ENCODE measurements at regions not wholly inside any gene's neighbourhood (a gene's known extent, or its start where the extent isn't known, plus 50 kb on each side); places are given as distances from the start of the nearest gene placed in this dataset.

GRCh38 chr2:236975766-236976165, 109.9 kb upstream of the COPS8 start:
- ATAC-seq: no peak
- H3K27ac ChIP-seq (ENCODE audit: low read length): no peak overlapping the region
- WGBS: 83% methylated on average over 5 of the region's 5 CpGs
- H3K4me1 ChIP-seq (ENCODE audit: control insufficient read depth, insufficient read depth, low read length): peaks cover 5% of the 10 kb centered on the region
- no peak overlapping the region for H3K4me3 ChIP-seq (ENCODE audit: low read length)
- intact Hi-C loops (cut with DNase I): no loop called here
- DNase-seq: no peak
- no peaks in the 10 kb centered on the region for H3K27me3 ChIP-seq (ENCODE audit: control insufficient read depth, insufficient read depth)
- H3K9me3 ChIP-seq (ENCODE audit: control insufficient read depth, low read length): no peaks in the 10 kb centered on the region

GRCh38 chr2:236976266-236977062, 109.2 kb upstream of the COPS8 start:
- no peak overlapping the region for H3K27ac ChIP-seq (ENCODE audit: low read length)
- WGBS: 73% methylated on average over 8 of the region's 8 CpGs
- ATAC-seq (peak in 1 of 2 donors; percentile 31), DNase-seq (no peak)
- no peaks in the 10 kb centered on the region for H3K27me3 ChIP-seq (ENCODE audit: control insufficient read depth, insufficient read depth)
- intact Hi-C loops (cut with DNase I): no loop called here
- H3K4me1 ChIP-seq (ENCODE audit: control insufficient read depth, insufficient read depth, low read length): peaks cover 5% of the 10 kb centered on the region
- no peak overlapping the region for H3K4me3 ChIP-seq (ENCODE audit: low read length)
- H3K9me3 ChIP-seq (ENCODE audit: control insufficient read depth, low read length): no peaks in the 10 kb centered on the region

- Histone ChIP-seq H3K4me1 (ENCODE audit: control insufficient read depth, insufficient read depth, low read length) (peaks cover 5% of the 10 kb centered on the region), H3K9me3 (ENCODE audit: control insufficient read depth, low read length) (no peaks in the 10 kb centered on the region), H3K27ac (ENCODE audit: low read length) (no peak overlapping the region), H3K4me3 (ENCODE audit: low read length) (no peak overlapping the region), H3K27me3 (ENCODE audit: control insufficient read depth, insufficient read depth) (no peaks in the 10 kb centered on the region)
- ATAC-seq (peak; percentile 82 to 83), DNase-seq (peak; percentile 3 to 61 (median 26))
- intact Hi-C loops (cut with DNase I): no loop called here
- WGBS: 58% methylated on average over 11 of the region's 11 CpGs
Measured at GRCh38 chr2:236977063-236977851, 108.4 kb upstream of the COPS8 start.

DNA sequence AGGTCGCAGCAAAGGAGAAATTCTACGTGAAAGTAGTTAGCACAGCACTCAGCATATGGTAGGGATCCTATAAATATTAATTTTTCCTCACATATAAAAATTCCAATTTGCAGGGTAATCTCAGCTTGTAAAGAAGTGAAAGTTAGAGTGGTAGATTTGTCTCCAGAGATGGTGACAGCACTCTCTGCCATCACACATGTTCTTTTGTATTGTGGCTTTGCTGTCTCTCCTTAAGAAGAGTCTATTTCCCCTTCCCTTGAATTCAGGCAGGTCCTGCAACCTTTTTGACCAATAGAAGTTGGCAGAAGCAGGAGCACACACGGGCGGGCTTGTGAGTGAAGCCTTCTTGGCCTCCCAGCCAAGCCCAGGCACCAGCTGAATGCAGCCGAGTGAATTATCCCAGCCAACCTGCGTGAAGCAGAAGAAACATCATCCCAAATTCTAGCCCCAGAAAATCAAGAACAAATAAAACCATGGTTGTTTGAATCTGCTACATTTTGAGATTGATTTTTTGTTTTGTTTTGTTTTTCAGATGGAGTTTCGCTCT, 107.8 kb upstream of the COPS8 start:
- DNase-seq (no peak), ATAC-seq (no peak)
- Histone ChIP-seq H3K9me3 (ENCODE audit: control insufficient read depth, low read length) (no peaks in the 10 kb centered on the region), H3K27me3 (ENCODE audit: control insufficient read depth, insufficient read depth) (no peaks in the 10 kb centered on the region), H3K4me3 (ENCODE audit: low read length) (no peak overlapping the region), H3K27ac (ENCODE audit: low read length) (no peak overlapping the region), H3K4me1 (ENCODE audit: control insufficient read depth, insufficient read depth, low read length) (peaks cover 2% of the 10 kb centered on the region)
- 75% methylated on average over 7 of the region's 7 CpGs for WGBS
- intact Hi-C loops (cut with DNase I): no loop called here

DNA sequence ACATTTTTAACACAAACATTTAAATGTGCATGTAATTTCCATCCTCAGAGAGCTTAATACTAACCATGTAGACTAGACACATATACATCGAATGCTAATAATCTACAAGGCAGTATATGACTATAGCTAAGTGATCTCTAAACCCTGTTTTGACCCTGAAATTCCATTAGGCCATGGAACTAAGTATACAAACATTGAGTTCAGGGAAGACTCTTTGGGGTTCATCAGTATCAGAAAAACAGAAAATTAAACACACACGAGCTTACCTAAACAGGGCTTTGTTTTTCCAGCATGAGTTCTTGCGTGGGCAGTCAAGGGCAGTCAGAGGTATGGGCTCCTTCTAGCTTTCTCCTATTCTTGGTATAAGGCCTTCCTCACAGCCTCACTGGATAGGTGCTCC, 106.0 kb upstream of the COPS8 start:
- Histone ChIP-seq H3K27me3 (ENCODE audit: control insufficient read depth, insufficient read depth) (no peaks in the 10 kb centered on the region), H3K4me3 (ENCODE audit: low read length) (no peak overlapping the region), H3K27ac (ENCODE audit: low read length) (no peak overlapping the region), H3K4me1 (ENCODE audit: control insufficient read depth, insufficient read depth, low read length) (peaks cover 2% of the 10 kb centered on the region), H3K9me3 (ENCODE audit: control insufficient read depth, low read length) (no peaks in the 10 kb centered on the region)
- intact Hi-C loops (cut with DNase I): no loop called here
- WGBS: 95% methylated on average over 3 of the region's 3 CpGs
- ATAC-seq (no peak), DNase-seq (no peak)

GRCh38 chr2:236980961-236981360, 104.7 kb upstream of the COPS8 start:
- DNase-seq (no peak), ATAC-seq (no peak)
- WGBS: 94% methylated on average over 3 of the region's 3 CpGs
- Histone ChIP-seq H3K9me3 (ENCODE audit: control insufficient read depth, low read length) (no peaks in the 10 kb centered on the region), H3K27ac (ENCODE audit: low read length) (no peak overlapping the region), H3K4me3 (ENCODE audit: low read length) (no peak overlapping the region), H3K4me1 (ENCODE audit: control insufficient read depth, insufficient read depth, low read length) (peaks cover 2% of the 10 kb centered on the region), H3K27me3 (ENCODE audit: control insufficient read depth, insufficient read depth) (no peaks in the 10 kb centered on the region)
- intact Hi-C loops (cut with DNase I): no loop called here

DNA sequence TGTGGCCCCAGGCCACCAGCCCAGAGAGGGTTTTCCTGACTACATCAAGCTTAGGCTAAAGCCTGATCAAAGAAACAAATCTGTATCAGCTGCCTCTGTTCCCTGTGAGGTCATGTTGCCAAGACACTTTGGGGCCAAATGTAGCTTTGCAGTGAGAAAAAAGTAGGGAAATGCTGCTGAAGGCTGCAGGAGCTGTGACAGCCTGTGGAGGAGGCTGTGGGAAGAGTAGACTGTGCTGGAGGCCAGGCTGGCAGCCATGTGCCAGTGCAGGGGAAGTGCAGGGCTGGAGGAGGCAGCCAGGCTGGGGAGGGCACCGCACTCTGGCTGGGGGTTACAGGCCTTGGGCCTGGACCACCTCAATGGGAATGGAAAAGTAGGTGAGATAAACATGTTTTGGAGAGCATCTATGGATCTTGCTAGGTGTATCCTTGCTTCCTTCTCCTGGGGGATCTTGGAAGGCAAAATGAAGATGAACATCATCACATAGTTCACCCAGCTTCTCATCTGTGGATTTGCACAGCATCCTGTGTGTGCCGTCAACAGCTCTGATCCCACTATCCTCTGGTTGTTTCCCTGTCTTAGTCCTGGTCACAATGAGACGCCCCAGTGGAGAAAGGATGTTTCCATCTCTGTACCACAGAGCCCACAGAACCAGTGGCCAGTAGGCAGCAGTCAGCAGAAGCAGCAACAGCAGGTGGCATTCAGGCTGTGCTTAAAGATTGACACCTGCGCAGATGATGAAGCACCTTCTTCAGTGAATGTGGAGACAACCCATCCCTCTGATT, 103.8 kb upstream of the COPS8 start:
- ATAC-seq (no peak), DNase-seq (no peak)
- no peak overlapping the region for H3K4me3 ChIP-seq (ENCODE audit: low read length)
- H3K27ac ChIP-seq (ENCODE audit: low read length): no peak overlapping the region
- WGBS: 96% methylated on average over 4 of the region's 4 CpGs
- H3K9me3 ChIP-seq (ENCODE audit: control insufficient read depth, low read length): no peaks in the 10 kb centered on the region
- intact Hi-C loops (cut with DNase I): no loop called here
- no peaks in the 10 kb centered on the region for H3K27me3 ChIP-seq (ENCODE audit: control insufficient read depth, insufficient read depth)
- peaks cover 2% of the 10 kb centered on the region for H3K4me1 ChIP-seq (ENCODE audit: control insufficient read depth, insufficient read depth, low read length)

DNA sequence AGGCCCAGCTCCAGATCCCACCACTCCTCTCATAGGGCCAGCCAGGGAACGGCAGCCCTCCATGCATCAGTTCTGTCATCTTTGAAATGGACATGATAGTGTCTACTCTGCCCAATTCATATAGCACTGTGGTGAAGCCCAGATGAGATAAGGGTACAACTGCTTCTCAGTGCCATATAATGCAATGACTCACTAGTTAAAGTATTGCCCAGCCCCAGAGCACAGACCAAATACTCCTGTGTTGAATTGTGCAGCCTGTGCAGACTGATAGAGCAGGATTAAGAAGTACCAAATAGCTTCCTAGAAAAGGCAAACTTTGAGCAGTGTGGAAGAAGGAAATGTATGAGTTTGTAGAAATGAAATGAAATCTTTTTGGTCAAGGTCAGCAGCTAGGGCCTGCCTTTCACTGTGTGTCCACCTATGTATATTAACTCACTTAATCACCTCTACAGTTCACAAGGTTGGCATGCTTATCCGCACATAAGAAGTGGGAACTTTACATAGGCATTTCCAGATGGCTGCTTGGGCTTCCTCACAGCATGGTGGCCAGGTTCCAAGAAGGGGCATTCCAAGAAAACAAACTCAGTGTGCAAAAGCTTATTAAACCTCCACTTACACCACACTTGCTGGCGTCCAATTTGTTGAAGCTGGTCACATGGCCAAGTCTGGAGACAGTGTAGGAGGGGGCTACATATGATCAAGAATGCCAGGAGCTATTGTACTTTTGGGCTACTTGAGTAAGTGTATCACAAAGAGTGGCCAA, 102.8 kb upstream of the COPS8 start:
- 95% methylated on average over 3 of the region's 3 CpGs for WGBS
- no peaks in the 10 kb centered on the region for H3K27me3 ChIP-seq (ENCODE audit: control insufficient read depth, insufficient read depth)
- H3K9me3 ChIP-seq (ENCODE audit: control insufficient read depth, low read length): no peaks in the 10 kb centered on the region
- no peaks in the 10 kb centered on the region for H3K4me1 ChIP-seq (ENCODE audit: control insufficient read depth, insufficient read depth, low read length)
- H3K4me3 ChIP-seq (ENCODE audit: low read length): no peak overlapping the region
- intact Hi-C loops (cut with DNase I): no loop called here
- ATAC-seq (no peak), DNase-seq (no peak)
- H3K27ac ChIP-seq (ENCODE audit: low read length): no peak overlapping the region

GRCh38 chr2:236984046-236984445, 101.6 kb upstream of the COPS8 start:
- Histone ChIP-seq H3K4me1 (ENCODE audit: control insufficient read depth, insufficient read depth, low read length) (peaks cover 3% of the 10 kb centered on the region), H3K27ac (ENCODE audit: low read length) (no peak overlapping the region), H3K27me3 (ENCODE audit: control insufficient read depth, insufficient read depth) (no peaks in the 10 kb centered on the region), H3K9me3 (ENCODE audit: control insufficient read depth, low read length) (no peaks in the 10 kb centered on the region), H3K4me3 (ENCODE audit: low read length) (no peak overlapping the region)
- ATAC-seq (no peak), DNase-seq (no peak)
- intact Hi-C loops (cut with DNase I): no loop called here
- WGBS: 38% methylated on average over 1 of the region's 1 CpG

- Histone ChIP-seq H3K27ac (ENCODE audit: low read length) (no peak overlapping the region), H3K4me1 (ENCODE audit: control insufficient read depth, insufficient read depth, low read length) (peaks cover 3% of the 10 kb centered on the region), H3K27me3 (ENCODE audit: control insufficient read depth, insufficient read depth) (no peaks in the 10 kb centered on the region), H3K9me3 (ENCODE audit: control insufficient read depth, low read length) (no peaks in the 10 kb centered on the region), H3K4me3 (ENCODE audit: low read length) (no peak overlapping the region)
- 57% methylated on average over 7 of the region's 7 CpGs for WGBS
- intact Hi-C loops (cut with DNase I): no loop called here
- ATAC-seq (peak in 1 of 2 donors; percentile 59), DNase-seq (no peak)
Measured at GRCh38 chr2:236985761-236986339, 99.8 kb upstream of the COPS8 start.

Data from right cardiac atrium (tissue), 5 donors.